Parathyroid adenoma (tissue), 2 donors: ENCODE measurements at regions not wholly inside any gene's neighbourhood (a gene's known extent, or its start where the extent isn't known, plus 50 kb on each side); places are given as distances from the start of the nearest gene placed in this dataset.

Experiments used
- H2AFZ ChIP-seq: fragments of 300-600 bp; sonication (generic); one replicate; pipeline ENCODE4 v1.7.0; 2017; ENCODE audit warnings: antibody characterized with exemption, mild to moderate bottlenecking
- H3K27ac ChIP-seq: fragments of 300-600 bp; sonication (generic); one replicate; pipeline ENCODE4 v1.7.0; 2017
- H3K27me3 ChIP-seq: fragments of 300-600 bp; sonication (generic); one replicate; pipeline ENCODE4 v1.7.0; 2017; ENCODE audit warnings: low read length; ENCODE audit not compliant: control insufficient read depth, insufficient read depth
- H3K36me3 ChIP-seq: fragments of 300-600 bp; sonication (generic); one replicate; pipeline ENCODE4 v1.7.0; 2017; ENCODE audit warnings: low read length; ENCODE audit not compliant: control insufficient read depth, insufficient read depth
- H3K4me1 ChIP-seq: fragments of 300-600 bp; sonication (generic); one replicate; pipeline ENCODE4 v1.7.0; 2017; ENCODE audit warnings: control low read depth
- H3K4me2 ChIP-seq: fragments of 300-600 bp; sonication (generic); one replicate; pipeline ENCODE4 v1.7.0; 2017; ENCODE audit warnings: low read length
- H3K4me3 ChIP-seq: fragments of 300-600 bp; sonication (generic); one replicate; pipeline ENCODE4 v1.7.0; 2017; ENCODE audit warnings: low read depth, low read length
- H3K79me2 ChIP-seq: fragments of 300-600 bp; sonication (generic); one replicate; pipeline ENCODE4 v1.7.0; 2017; ENCODE audit warnings: control low read depth
- H3K9ac ChIP-seq: fragments of 300-600 bp; sonication (generic); one replicate; pipeline ENCODE4 v1.7.0; 2017; ENCODE audit warnings: mild to moderate bottlenecking
- H3K9me3 ChIP-seq: fragments of 300-600 bp; sonication (generic); one replicate; pipeline ENCODE4 v1.7.0; 2017; ENCODE audit warnings: low read length; ENCODE audit not compliant: control insufficient read depth
- TF ChIP-seq, protein P1 (sequence below): fragments of 300-600 bp; sonication (generic); IDR thresholded peaks from one replicate; pipeline ENCODE4 v1.7.0; 2017; ENCODE audit warnings: antibody characterized with exemption, mild to moderate bottlenecking
- donor health status: primary hyperparathyroidism.

DNA sequence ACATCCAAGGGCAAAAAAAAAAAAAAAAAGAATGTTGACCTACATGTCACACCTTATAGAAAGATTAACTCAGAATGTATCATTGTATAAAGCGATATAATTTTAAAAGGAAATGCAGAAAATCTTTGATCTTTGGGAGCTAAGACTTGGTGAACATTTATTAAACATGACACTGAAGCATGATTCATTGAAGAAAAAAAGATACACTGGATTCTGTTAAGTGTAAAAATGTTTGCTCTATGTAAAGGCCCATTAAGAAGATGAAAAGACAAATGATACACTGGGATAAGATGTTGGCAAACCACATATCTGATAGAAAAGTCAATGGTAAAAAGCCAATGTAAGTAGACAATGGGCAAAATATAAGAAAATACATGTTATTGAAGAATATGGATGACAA is 1131.0 kb downstream of the AACS start:
- no peaks in the 10 kb centered on the region for H3K79me2 ChIP-seq
- no peaks in the 10 kb centered on the region for H3K27me3 ChIP-seq

DNA sequence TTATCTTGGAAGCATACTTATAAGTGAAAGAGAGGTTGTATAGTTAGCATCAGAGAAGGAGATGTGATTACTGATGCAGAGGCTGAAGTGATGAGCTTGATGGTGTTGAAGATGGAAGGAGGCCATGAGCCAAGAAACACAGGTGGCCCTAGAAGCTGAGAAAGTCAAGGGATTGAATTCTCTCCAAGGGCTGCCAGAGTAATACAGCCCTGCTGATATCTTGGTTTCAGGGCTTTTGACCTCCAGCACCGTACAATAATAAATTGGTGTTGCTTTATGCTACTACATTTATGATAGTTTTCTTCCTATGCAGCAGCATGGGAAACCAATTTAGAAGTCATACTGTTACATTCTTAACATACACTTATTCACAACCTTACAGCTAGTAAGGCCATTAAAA is 1133.3 kb downstream of the AACS start:
- H3K9me3 ChIP-seq: no peaks in the 10 kb centered on the region
- TF ChIP-seq, protein P1, sequence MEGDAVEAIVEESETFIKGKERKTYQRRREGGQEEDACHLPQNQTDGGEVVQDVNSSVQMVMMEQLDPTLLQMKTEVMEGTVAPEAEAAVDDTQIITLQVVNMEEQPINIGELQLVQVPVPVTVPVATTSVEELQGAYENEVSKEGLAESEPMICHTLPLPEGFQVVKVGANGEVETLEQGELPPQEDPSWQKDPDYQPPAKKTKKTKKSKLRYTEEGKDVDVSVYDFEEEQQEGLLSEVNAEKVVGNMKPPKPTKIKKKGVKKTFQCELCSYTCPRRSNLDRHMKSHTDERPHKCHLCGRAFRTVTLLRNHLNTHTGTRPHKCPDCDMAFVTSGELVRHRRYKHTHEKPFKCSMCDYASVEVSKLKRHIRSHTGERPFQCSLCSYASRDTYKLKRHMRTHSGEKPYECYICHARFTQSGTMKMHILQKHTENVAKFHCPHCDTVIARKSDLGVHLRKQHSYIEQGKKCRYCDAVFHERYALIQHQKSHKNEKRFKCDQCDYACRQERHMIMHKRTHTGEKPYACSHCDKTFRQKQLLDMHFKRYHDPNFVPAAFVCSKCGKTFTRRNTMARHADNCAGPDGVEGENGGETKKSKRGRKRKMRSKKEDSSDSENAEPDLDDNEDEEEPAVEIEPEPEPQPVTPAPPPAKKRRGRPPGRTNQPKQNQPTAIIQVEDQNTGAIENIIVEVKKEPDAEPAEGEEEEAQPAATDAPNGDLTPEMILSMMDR: no peak
- H3K79me2 ChIP-seq: no peaks in the 10 kb centered on the region
- H3K27me3 ChIP-seq: no peaks in the 10 kb centered on the region
- no peak overlapping the region for H3K27ac ChIP-seq
- no peaks in the 10 kb centered on the region for H3K36me3 ChIP-seq
- no peak overlapping the region for H3K9ac ChIP-seq
- no peak overlapping the region for H2AFZ ChIP-seq
- no peak overlapping the region for H3K4me3 ChIP-seq
- H3K4me2 ChIP-seq: no peak overlapping the region
- no peaks in the 10 kb centered on the region for H3K4me1 ChIP-seq

More for the DNA sequence above, 1131.0 kb downstream of the AACS start:
- Histone ChIP-seq H3K27ac (no peak overlapping the region), H3K9ac (no peak overlapping the region), H3K4me1 (no peaks in the 10 kb centered on the region), H2AFZ (no peak overlapping the region), H3K9me3 (no peaks in the 10 kb centered on the region), H3K4me2 (no peak overlapping the region), H3K4me3 (no peak overlapping the region), H3K36me3 (no peaks in the 10 kb centered on the region)
- TF ChIP-seq, protein P1: no peak

DNA sequence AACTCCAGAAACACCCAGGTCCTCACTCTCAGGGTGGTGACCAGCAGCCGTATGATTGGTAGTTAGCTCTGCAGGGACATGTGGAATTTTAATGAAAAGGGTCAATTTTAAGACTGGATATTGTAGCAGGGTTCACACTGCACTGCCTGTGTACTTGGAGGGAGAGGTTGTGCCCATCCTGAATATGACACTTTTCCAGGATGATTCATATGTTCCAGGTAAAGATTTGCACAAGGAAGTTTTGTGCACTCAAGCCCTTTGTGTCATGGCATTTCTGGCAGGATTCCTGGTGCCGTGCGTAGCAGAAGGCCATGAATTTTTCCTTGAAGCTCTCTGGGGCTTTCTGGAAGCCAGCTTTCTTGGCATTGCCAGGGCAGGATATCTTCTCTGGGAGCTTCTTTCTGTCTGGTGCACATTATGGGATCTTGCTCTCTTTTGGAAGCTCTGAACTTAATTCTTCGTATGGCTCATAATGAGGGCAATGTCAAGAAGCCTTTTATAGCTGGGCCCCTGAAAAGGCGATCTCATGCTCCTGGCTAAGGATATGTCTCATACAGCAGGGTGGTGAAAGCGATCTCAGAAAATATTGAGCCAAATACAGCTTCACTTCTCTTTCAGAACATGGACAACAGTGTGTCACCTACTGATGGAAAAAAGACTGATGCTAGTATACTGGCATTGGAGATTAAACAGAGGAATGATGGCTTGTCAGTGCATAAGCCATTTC is 1133.9 kb downstream of the AACS start:
- H3K27me3 ChIP-seq: no peaks in the 10 kb centered on the region
- no peak overlapping the region for H3K4me3 ChIP-seq
- H3K27ac ChIP-seq: no peak overlapping the region
- no peak overlapping the region for H3K9ac ChIP-seq
- H3K4me2 ChIP-seq: no peak overlapping the region
- H3K9me3 ChIP-seq: no peaks in the 10 kb centered on the region
- H2AFZ ChIP-seq: no peak overlapping the region
- H3K4me1 ChIP-seq: no peaks in the 10 kb centered on the region
- TF ChIP-seq, protein P1: no peak
- H3K36me3 ChIP-seq: no peaks in the 10 kb centered on the region
- H3K79me2 ChIP-seq: no peaks in the 10 kb centered on the region

GRCh38 chr12:126201981-126202537 is 1136.8 kb downstream of the AACS start:
- H3K9me3 ChIP-seq: no peaks in the 10 kb centered on the region
- H3K9ac ChIP-seq: no peak overlapping the region
- no peak overlapping the region for H2AFZ ChIP-seq
- no peaks in the 10 kb centered on the region for H3K27me3 ChIP-seq
- H3K79me2 ChIP-seq: no peaks in the 10 kb centered on the region
- no peak overlapping the region for H3K27ac ChIP-seq
- H3K4me1 ChIP-seq: no peaks in the 10 kb centered on the region
- H3K4me2 ChIP-seq: no peak overlapping the region
- TF ChIP-seq, protein P1: no peak
- H3K4me3 ChIP-seq: no peak overlapping the region
- no peaks in the 10 kb centered on the region for H3K36me3 ChIP-seq

- Histone ChIP-seq H3K9me3 (no peaks in the 10 kb centered on the region), H3K4me1 (no peaks in the 10 kb centered on the region), H3K9ac (no peak overlapping the region), H3K79me2 (no peaks in the 10 kb centered on the region), H2AFZ (no peak overlapping the region), H3K4me3 (no peak overlapping the region), H3K4me2 (no peak overlapping the region), H3K27me3 (no peaks in the 10 kb centered on the region), H3K36me3 (no peaks in the 10 kb centered on the region), H3K27ac (no peak overlapping the region)
- TF ChIP-seq, protein P1: no peak
Measured at GRCh38 chr12:126204326-126204725, 1139.1 kb downstream of the AACS start.
